ENCODE measurements at regions not wholly inside any gene's neighbourhood (a gene's known extent, or its start where the extent isn't known, plus 50 kb on each side); places are given as distances from the start of the nearest gene placed in this dataset.

- TF ChIP-seq FOXM1 (IDR thresholded peaks at IDR 0.05; ENCODE audit: borderline replicate concordance, low read depth) (no peak), YY1 (IDR thresholded peaks at IDR 0.05; ENCODE audit: low read depth) (no peak), RAD21 (IDR thresholded peaks at IDR 0.05; ENCODE audit: low read depth) (no peak), NFIC (IDR thresholded peaks at IDR 0.05) (no peak), USF1 (IDR thresholded peaks at IDR 0.05) (no peak), EP300 (IDR thresholded peaks at IDR 0.05; ENCODE audit: borderline replicate concordance) (no peak), TCF12 (IDR thresholded peaks at IDR 0.05; ENCODE audit: low read depth) (no peak)
- TF ChIP-seq, protein P1, sequence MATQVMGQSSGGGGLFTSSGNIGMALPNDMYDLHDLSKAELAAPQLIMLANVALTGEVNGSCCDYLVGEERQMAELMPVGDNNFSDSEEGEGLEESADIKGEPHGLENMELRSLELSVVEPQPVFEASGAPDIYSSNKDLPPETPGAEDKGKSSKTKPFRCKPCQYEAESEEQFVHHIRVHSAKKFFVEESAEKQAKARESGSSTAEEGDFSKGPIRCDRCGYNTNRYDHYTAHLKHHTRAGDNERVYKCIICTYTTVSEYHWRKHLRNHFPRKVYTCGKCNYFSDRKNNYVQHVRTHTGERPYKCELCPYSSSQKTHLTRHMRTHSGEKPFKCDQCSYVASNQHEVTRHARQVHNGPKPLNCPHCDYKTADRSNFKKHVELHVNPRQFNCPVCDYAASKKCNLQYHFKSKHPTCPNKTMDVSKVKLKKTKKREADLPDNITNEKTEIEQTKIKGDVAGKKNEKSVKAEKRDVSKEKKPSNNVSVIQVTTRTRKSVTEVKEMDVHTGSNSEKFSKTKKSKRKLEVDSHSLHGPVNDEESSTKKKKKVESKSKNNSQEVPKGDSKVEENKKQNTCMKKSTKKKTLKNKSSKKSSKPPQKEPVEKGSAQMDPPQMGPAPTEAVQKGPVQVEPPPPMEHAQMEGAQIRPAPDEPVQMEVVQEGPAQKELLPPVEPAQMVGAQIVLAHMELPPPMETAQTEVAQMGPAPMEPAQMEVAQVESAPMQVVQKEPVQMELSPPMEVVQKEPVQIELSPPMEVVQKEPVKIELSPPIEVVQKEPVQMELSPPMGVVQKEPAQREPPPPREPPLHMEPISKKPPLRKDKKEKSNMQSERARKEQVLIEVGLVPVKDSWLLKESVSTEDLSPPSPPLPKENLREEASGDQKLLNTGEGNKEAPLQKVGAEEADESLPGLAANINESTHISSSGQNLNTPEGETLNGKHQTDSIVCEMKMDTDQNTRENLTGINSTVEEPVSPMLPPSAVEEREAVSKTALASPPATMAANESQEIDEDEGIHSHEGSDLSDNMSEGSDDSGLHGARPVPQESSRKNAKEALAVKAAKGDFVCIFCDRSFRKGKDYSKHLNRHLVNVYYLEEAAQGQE (IDR thresholded peaks at IDR 0.05; ENCODE audit: low read depth), result no peak
Observed at GRCh38 chr16:62256406-62256805, 220.2 kb upstream of the CDH8 start.
